ENCODE measurements at regions not wholly inside any gene's neighbourhood (a gene's known extent, or its start where the extent isn't known, plus 50 kb on each side); places are given as distances from the start of the nearest gene placed in this dataset.

DNA sequence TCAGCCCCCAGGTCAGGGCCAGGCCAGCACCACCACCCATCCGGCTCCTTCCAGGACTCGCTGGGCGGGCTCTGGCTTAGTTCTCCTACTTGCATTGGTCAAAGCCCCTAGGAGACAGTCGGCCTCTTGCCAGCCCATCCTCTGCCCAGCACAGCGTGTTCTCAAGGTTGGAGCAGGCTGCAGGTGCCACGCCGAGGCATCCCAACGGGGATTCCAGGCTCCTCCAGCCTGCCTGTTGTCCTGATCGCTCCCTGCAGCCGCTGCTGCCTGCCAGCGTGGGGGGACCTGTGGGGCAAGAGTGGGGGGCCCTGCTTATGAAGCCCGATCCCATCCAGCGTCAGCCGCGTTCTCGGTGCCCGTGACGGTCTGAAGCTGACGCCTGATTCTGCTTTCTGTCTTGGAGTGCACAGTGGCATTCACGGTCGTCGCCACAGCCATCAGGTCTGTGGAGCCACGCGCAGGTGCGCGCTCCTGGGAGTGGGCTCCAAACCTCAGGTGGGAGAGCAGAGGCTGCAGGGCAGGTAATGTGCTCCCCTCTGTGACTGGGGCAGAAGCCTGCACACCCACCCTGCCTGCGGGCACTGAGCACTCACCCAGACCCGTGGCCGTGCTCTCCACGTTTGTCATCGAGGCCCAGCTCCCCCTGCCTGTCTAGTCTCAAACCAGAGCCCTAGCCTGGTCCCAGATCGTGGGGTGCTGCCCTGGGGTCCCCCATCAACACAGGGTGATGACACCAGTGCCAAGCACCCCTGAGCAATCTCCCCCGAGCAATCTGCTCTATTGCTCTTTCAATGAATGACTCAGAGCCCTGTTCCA lies 991.6 kb downstream of the BRD1 start (continued):
- TF ChIP-seq, protein P1, sequence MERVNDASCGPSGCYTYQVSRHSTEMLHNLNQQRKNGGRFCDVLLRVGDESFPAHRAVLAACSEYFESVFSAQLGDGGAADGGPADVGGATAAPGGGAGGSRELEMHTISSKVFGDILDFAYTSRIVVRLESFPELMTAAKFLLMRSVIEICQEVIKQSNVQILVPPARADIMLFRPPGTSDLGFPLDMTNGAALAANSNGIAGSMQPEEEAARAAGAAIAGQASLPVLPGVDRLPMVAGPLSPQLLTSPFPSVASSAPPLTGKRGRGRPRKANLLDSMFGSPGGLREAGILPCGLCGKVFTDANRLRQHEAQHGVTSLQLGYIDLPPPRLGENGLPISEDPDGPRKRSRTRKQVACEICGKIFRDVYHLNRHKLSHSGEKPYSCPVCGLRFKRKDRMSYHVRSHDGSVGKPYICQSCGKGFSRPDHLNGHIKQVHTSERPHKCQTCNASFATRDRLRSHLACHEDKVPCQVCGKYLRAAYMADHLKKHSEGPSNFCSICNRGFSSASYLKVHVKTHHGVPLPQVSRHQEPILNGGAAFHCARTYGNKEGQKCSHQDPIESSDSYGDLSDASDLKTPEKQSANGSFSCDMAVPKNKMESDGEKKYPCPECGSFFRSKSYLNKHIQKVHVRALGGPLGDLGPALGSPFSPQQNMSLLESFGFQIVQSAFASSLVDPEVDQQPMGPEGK (CRISPR knock-in tag; IDR thresholded peaks at IDR 0.05; ENCODE audit: borderline replicate concordance), result no peak
- TF ChIP-seq CSDC2 (CRISPR knock-in tag; IDR thresholded peaks at IDR 0.05), result no peak
- TF ChIP-seq BACH2 (CRISPR knock-in tag; IDR thresholded peaks at IDR 0.05; ENCODE audit: borderline replicate concordance), result no peak

DNA sequence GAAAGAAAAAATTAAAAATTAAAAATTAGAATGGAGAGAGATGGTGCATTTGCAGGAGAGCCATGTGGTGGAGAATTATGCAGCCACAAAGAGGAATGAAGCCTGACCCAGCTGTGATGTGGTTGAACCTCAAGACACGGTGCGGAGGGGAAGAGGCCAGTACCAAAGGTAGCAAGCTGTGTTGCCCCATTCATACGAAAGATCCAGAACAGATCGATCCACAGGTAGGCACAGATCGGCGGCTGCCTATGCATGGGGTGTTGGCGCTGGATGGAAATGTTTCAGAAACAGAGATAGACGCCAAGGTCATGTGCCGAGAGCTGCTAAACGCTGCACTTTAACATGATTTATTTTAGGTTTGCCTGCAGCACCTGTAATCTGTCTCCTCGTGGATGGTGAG lies 992.3 kb downstream of the BRD1 start:
- no peak for ATAC-seq

DNA sequence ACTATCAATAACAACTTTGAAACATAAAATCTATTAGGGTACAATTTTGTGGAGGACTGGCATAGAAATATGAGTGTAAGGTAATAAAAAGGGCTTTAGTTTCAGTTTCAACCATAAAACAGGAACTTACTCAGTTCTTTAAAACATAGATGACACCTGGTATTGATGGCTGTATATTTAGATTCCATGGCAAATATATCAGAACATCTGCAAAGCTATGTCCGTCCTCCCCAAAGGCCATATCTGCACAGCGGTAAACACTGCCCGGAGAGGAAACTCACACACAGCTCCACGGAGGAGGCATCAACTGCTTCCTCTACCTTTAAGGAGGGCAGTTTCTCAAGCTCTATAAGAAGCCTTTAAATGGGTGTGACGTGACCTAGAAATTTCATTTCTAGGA lies 993.3 kb downstream of the BRD1 start:
- TF ChIP-seq ARNTL (CRISPR knock-in tag; IDR thresholded peaks at IDR 0.05; ENCODE audit: borderline replicate concordance, low read depth) (no peak), GLIS3 (CRISPR knock-in tag; IDR thresholded peaks at IDR 0.05) (no peak), OSR1 (CRISPR knock-in tag; IDR thresholded peaks at IDR 0.05) (no peak), RARB (CRISPR knock-in tag; IDR thresholded peaks at IDR 0.05) (no peak), ZC3H10 (CRISPR knock-in tag; IDR thresholded peaks at IDR 0.05) (no peak), TOX (CRISPR knock-in tag; IDR thresholded peaks at IDR 0.05; ENCODE audit: borderline replicate concordance) (no peak), TCF4 (CRISPR knock-in tag; IDR thresholded peaks at IDR 0.05; ENCODE audit: borderline replicate concordance) (no peak), ZNF565 (CRISPR knock-in tag; conservative IDR thresholded peaks at IDR 0.05; ENCODE audit: low read depth) (no peak), ZNF8 (CRISPR knock-in tag; IDR thresholded peaks at IDR 0.05) (no peak)
- TF ChIP-seq, protein P2, sequence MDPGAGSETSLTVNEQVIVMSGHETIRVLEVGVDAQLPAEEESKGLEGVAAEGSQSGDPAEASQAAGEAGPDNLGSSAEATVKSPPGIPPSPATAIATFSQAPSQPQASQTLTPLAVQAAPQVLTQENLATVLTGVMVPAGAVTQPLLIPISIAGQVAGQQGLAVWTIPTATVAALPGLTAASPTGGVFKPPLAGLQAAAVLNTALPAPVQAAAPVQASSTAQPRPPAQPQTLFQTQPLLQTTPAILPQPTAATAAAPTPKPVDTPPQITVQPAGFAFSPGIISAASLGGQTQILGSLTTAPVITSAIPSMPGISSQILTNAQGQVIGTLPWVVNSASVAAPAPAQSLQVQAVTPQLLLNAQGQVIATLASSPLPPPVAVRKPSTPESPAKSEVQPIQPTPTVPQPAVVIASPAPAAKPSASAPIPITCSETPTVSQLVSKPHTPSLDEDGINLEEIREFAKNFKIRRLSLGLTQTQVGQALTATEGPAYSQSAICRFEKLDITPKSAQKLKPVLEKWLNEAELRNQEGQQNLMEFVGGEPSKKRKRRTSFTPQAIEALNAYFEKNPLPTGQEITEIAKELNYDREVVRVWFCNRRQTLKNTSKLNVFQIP (CRISPR knock-in tag; IDR thresholded peaks at IDR 0.05; ENCODE audit: borderline replicate concordance, low read depth), result no peak
- TF ChIP-seq, protein P3, sequence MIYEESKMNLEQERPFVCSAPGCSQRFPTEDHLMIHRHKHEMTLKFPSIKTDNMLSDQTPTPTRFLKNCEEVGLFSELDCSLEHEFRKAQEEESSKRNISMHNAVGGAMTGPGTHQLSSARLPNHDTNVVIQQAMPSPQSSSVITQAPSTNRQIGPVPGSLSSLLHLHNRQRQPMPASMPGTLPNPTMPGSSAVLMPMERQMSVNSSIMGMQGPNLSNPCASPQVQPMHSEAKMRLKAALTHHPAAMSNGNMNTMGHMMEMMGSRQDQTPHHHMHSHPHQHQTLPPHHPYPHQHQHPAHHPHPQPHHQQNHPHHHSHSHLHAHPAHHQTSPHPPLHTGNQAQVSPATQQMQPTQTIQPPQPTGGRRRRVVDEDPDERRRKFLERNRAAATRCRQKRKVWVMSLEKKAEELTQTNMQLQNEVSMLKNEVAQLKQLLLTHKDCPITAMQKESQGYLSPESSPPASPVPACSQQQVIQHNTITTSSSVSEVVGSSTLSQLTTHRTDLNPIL (CRISPR knock-in tag; IDR thresholded peaks at IDR 0.05; ENCODE audit: low read depth), result no peak
- TF ChIP-seq, protein P1 (CRISPR knock-in tag; IDR thresholded peaks at IDR 0.05; ENCODE audit: borderline replicate concordance), result no peak

More for the DNA sequence above, 992.3 kb downstream of the BRD1 start:
- no peak for TF ChIP-seq ZNF565 (CRISPR knock-in tag; conservative IDR thresholded peaks at IDR 0.05; ENCODE audit: low read depth)

DNA sequence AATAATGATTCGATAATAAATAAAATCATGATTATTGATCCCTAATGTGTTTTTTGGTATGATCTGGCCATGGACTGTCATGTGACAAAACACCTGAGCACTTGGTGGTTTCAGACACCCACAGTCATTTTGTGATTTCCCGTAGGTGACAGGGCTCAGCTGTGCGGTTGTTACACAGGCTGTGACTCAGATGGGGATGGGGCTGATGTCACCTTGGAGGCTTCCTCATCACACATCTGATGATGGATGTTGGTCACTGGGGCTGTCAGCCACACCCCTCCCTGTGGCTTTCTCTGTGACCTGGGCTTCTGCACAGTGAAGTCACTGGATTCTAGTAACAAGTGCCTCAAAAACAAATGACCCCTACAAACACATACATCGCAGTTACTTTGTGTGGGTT lies 995.1 kb downstream of the BRD1 start:
- no peak for ATAC-seq
- TF ChIP-seq, protein P4, sequence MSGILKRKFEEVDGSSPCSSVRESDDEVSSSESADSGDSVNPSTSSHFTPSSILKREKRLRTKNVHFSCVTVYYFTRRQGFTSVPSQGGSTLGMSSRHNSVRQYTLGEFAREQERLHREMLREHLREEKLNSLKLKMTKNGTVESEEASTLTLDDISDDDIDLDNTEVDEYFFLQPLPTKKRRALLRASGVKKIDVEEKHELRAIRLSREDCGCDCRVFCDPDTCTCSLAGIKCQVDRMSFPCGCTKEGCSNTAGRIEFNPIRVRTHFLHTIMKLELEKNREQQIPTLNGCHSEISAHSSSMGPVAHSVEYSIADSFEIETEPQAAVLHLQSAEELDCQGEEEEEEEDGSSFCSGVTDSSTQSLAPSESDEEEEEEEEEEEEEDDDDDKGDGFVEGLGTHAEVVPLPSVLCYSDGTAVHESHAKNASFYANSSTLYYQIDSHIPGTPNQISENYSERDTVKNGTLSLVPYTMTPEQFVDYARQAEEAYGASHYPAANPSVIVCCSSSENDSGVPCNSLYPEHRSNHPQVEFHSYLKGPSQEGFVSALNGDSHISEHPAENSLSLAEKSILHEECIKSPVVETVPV (CRISPR knock-in tag; IDR thresholded peaks at IDR 0.05), result no peak
- no peak for TF ChIP-seq ZNF70 (CRISPR knock-in tag; IDR thresholded peaks at IDR 0.05)
- TF ChIP-seq OSR1 (CRISPR knock-in tag; IDR thresholded peaks at IDR 0.05), result no peak
- no peak for TF ChIP-seq RARB (CRISPR knock-in tag; IDR thresholded peaks at IDR 0.05)
- no peak for TF ChIP-seq TCF4 (CRISPR knock-in tag; IDR thresholded peaks at IDR 0.05; ENCODE audit: borderline replicate concordance)
- TF ChIP-seq CSDC2 (CRISPR knock-in tag; IDR thresholded peaks at IDR 0.05), result no peak
- TF ChIP-seq, protein P5, sequence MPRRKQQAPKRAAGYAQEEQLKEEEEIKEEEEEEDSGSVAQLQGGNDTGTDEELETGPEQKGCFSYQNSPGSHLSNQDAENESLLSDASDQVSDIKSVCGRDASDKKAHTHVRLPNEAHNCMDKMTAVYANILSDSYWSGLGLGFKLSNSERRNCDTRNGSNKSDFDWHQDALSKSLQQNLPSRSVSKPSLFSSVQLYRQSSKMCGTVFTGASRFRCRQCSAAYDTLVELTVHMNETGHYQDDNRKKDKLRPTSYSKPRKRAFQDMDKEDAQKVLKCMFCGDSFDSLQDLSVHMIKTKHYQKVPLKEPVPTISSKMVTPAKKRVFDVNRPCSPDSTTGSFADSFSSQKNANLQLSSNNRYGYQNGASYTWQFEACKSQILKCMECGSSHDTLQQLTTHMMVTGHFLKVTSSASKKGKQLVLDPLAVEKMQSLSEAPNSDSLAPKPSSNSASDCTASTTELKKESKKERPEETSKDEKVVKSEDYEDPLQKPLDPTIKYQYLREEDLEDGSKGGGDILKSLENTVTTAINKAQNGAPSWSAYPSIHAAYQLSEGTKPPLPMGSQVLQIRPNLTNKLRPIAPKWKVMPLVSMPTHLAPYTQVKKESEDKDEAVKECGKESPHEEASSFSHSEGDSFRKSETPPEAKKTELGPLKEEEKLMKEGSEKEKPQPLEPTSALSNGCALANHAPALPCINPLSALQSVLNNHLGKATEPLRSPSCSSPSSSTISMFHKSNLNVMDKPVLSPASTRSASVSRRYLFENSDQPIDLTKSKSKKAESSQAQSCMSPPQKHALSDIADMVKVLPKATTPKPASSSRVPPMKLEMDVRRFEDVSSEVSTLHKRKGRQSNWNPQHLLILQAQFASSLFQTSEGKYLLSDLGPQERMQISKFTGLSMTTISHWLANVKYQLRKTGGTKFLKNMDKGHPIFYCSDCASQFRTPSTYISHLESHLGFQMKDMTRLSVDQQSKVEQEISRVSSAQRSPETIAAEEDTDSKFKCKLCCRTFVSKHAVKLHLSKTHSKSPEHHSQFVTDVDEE (CRISPR knock-in tag; IDR thresholded peaks at IDR 0.05), result no peak
- no peak for TF ChIP-seq ARNTL (CRISPR knock-in tag; IDR thresholded peaks at IDR 0.05; ENCODE audit: borderline replicate concordance, low read depth)
- no peak for TF ChIP-seq SNAI2 (CRISPR knock-in tag; IDR thresholded peaks at IDR 0.05)
- TF ChIP-seq PPARA (CRISPR knock-in tag; IDR thresholded peaks at IDR 0.05; ENCODE audit: borderline replicate concordance), result no peak
- TF ChIP-seq ISL1 (CRISPR knock-in tag; IDR thresholded peaks at IDR 0.05), result no peak
- TF ChIP-seq, protein P3 (CRISPR knock-in tag; IDR thresholded peaks at IDR 0.05; ENCODE audit: low read depth), result no peak
- no peak for TF ChIP-seq BACH2 (CRISPR knock-in tag; IDR thresholded peaks at IDR 0.05; ENCODE audit: borderline replicate concordance)
- no peak for TF ChIP-seq ZNF565 (CRISPR knock-in tag; conservative IDR thresholded peaks at IDR 0.05; ENCODE audit: low read depth)
- no peak for TF ChIP-seq ESRRG (CRISPR knock-in tag; IDR thresholded peaks at IDR 0.05)

More for the DNA sequence above, 993.3 kb downstream of the BRD1 start:
- ATAC-seq, result no peak

Measured in SK-N-SH treated with all-trans-retinoic acid at 6 μM for 48 hours (cell line).